Astrocyte (in vitro differentiated cells and primary cell): ENCODE measurements at regions not wholly inside any gene's neighbourhood (a gene's known extent, or its start where the extent isn't known, plus 50 kb on each side); places are given as distances from the start of the nearest gene placed in this dataset.

Source experiments
- DNase-seq: peaks from one replicate; pipeline ENCODE4 v3.0.0-alpha.2; 2010; ENCODE audit warnings: low read depth
- FAIRE-seq: peaks from 2 replicates; lab custom pipeline; 2011; peaks lifted over from hg19 to GRCh38; lab: Jason Lieb, UNC
- H2AFZ ChIP-seq: 2 replicates; pipeline ENCODE4 v1.6.0; 2012; ENCODE audit warnings: low read depth, low read length, inconsistent platforms
- H3K27ac ChIP-seq: 2 replicates; pipeline ENCODE4 v1.5.1; 2011; ENCODE audit warnings: low read depth, low read length, inconsistent platforms
- H3K27me3 ChIP-seq: 2 replicates; pipeline ENCODE4 v1.6.0; 2011; ENCODE audit warnings: low read length, inconsistent platforms; ENCODE audit not compliant: insufficient read depth
- H3K36me3 ChIP-seq: 2 replicates; pipeline ENCODE4 v1.5.1; 2011; ENCODE audit warnings: low read length, inconsistent platforms; ENCODE audit not compliant: insufficient read depth
- H3K4me1 ChIP-seq: 2 replicates; pipeline ENCODE4 v1.5.1; 2011; ENCODE audit warnings: low read length, inconsistent platforms; ENCODE audit not compliant: insufficient read depth
- H3K4me2 ChIP-seq: 2 replicates; pipeline ENCODE4 v1.6.0; 2012; ENCODE audit warnings: low read length, inconsistent platforms
- H3K4me3 ChIP-seq: 2 replicates; pipeline ENCODE4 v1.5.1; 2011; ENCODE audit warnings: low read depth, mild to moderate bottlenecking, low read length, inconsistent platforms; ENCODE audit not compliant: insufficient read depth
- H3K79me2 ChIP-seq: 2 replicates; pipeline ENCODE4 v1.6.0; 2012; ENCODE audit warnings: mild to moderate bottlenecking, low read length, inconsistent platforms; ENCODE audit not compliant: insufficient read depth
- H3K9ac ChIP-seq: 2 replicates; pipeline ENCODE4 v1.6.0; 2012; ENCODE audit warnings: mild to moderate bottlenecking, low read length, inconsistent platforms
- H3K9me3 ChIP-seq: 2 replicates; pipeline ENCODE4 v1.5.1; 2012; ENCODE audit warnings: low read depth, mild to moderate bottlenecking, low read length, inconsistent platforms; ENCODE audit not compliant: insufficient read depth
- H4K20me1 ChIP-seq: 2 replicates; pipeline ENCODE4 v1.6.0; 2012; ENCODE audit warnings: low read length, inconsistent platforms; ENCODE audit not compliant: insufficient read depth
- H3K27ac Mint-ChIP-seq: one replicate; pipeline ENCODE4 v1.8.0; 2021; ENCODE audit warnings: mild to moderate bottlenecking, mixed read lengths; ENCODE audit not compliant: unreplicated experiment
- H3K27me3 Mint-ChIP-seq: one replicate; pipeline ENCODE4 v1.8.0; 2021; ENCODE audit warnings: low read depth, mixed read lengths; ENCODE audit not compliant: unreplicated experiment
- H3K36me3 Mint-ChIP-seq: one replicate; pipeline ENCODE4 v1.8.0; 2021; ENCODE audit warnings: low read depth, mixed read lengths; ENCODE audit not compliant: unreplicated experiment
- H3K4me1 Mint-ChIP-seq: one replicate; pipeline ENCODE4 v1.8.0; 2021; ENCODE audit warnings: low read depth, mixed read lengths; ENCODE audit not compliant: unreplicated experiment
- H3K4me3 Mint-ChIP-seq: one replicate; pipeline ENCODE4 v1.8.0; 2021; ENCODE audit warnings: mild to moderate bottlenecking, moderate library complexity, mixed read lengths; ENCODE audit not compliant: unreplicated experiment
- H3K9me3 Mint-ChIP-seq: one replicate; pipeline ENCODE4 v1.8.0; 2021; ENCODE audit warnings: mild to moderate bottlenecking, mixed read lengths; ENCODE audit not compliant: unreplicated experiment
- CTCF ChIP-seq: IDR thresholded peaks from 2 replicates; pipeline ENCODE4 v1.5.1; 2011; ENCODE audit warnings: low read depth, mild to moderate bottlenecking, inconsistent platforms, low read length, moderate library complexity; ENCODE audit not compliant: insufficient read depth
- EZH2 ChIP-seq: IDR thresholded peaks from 2 replicates; pipeline ENCODE4 v1.6.1; 2012; ENCODE audit warnings: mild to moderate bottlenecking, low read length, inconsistent platforms; ENCODE audit not compliant: insufficient read depth

GRCh38 chr22:44413211-44413610 lies 84.8 kb downstream of the RTL6 start:
- H3K36me3 ChIP-seq, result no peaks in the 10 kb centered on the region
- H3K4me2 ChIP-seq, result no peak overlapping the region
- H3K27me3 Mint-ChIP-seq, result peaks cover 41% of the 10 kb centered on the region
- no peak overlapping the region for H3K27ac Mint-ChIP-seq
- no peak overlapping the region for H3K4me3 Mint-ChIP-seq
- H3K4me1 ChIP-seq, result no peaks in the 10 kb centered on the region
- no peak for DNase-seq
- H3K9ac ChIP-seq, result no peak overlapping the region
- H3K27me3 ChIP-seq, result peaks cover 9% of the 10 kb centered on the region
- no peak for FAIRE-seq
- H3K79me2 ChIP-seq, result no peaks in the 10 kb centered on the region
- TF ChIP-seq EZH2, result no peak
- no peak for TF ChIP-seq CTCF
- H3K27ac ChIP-seq, result no peak overlapping the region
- H3K9me3 ChIP-seq, result no peaks in the 10 kb centered on the region
- no peaks in the 10 kb centered on the region for H4K20me1 ChIP-seq
- no peak overlapping the region for H3K4me3 ChIP-seq
- no peak overlapping the region for H2AFZ ChIP-seq
- H3K4me1 Mint-ChIP-seq, result no peaks in the 10 kb centered on the region
- peaks cover 2% of the 10 kb centered on the region for H3K9me3 Mint-ChIP-seq
- H3K36me3 Mint-ChIP-seq, result no peaks in the 10 kb centered on the region

- H3K4me2 ChIP-seq, result no peak overlapping the region
- FAIRE-seq, result no peak
- no peaks in the 10 kb centered on the region for H3K36me3 ChIP-seq
- DNase-seq, result no peak
- no peaks in the 10 kb centered on the region for H3K36me3 Mint-ChIP-seq
- no peak overlapping the region for H3K4me3 ChIP-seq
- no peaks in the 10 kb centered on the region for H3K79me2 ChIP-seq
- H3K9me3 ChIP-seq, result no peaks in the 10 kb centered on the region
- H3K4me1 ChIP-seq, result no peaks in the 10 kb centered on the region
- H3K4me1 Mint-ChIP-seq, result no peaks in the 10 kb centered on the region
- no peak overlapping the region for H3K4me3 Mint-ChIP-seq
- H3K27ac Mint-ChIP-seq, result no peak overlapping the region
- H3K27me3 Mint-ChIP-seq, result peaks cover 44% of the 10 kb centered on the region
- TF ChIP-seq CTCF (no peak), EZH2 (no peak)
- H4K20me1 ChIP-seq, result no peaks in the 10 kb centered on the region
- peaks cover 9% of the 10 kb centered on the region for H3K27me3 ChIP-seq
- no peak overlapping the region for H3K9ac ChIP-seq
- no peak overlapping the region for H2AFZ ChIP-seq
- H3K9me3 Mint-ChIP-seq, result no peaks in the 10 kb centered on the region
- H3K27ac ChIP-seq, result no peak overlapping the region
Observed at GRCh38 chr22:44412136-44412731, 85.8 kb downstream of the RTL6 start.

GRCh38 chr22:44411226-44412135 lies 86.6 kb downstream of the RTL6 start:
- peaks cover 40% of the 10 kb centered on the region for H3K27me3 Mint-ChIP-seq

More at GRCh38 chr22:44411226-44412135, 86.6 kb downstream of the RTL6 start:
- Histone ChIP-seq H3K9ac (no peak overlapping the region), H3K79me2 (no peaks in the 10 kb centered on the region), H3K4me1 (no peaks in the 10 kb centered on the region), H2AFZ (no peak overlapping the region), H3K36me3 (no peaks in the 10 kb centered on the region), H3K4me2 (no peak overlapping the region), H3K9me3 (no peaks in the 10 kb centered on the region), H4K20me1 (no peaks in the 10 kb centered on the region), H3K27me3 (peaks cover 9% of the 10 kb centered on the region), H3K27ac (no peak overlapping the region), H3K4me3 (no peak overlapping the region)
- DNase-seq (no peak), FAIRE-seq (no peak)
- Mint-ChIP-seq H3K4me3 (no peak overlapping the region), H3K36me3 (no peaks in the 10 kb centered on the region), H3K4me1 (peaks cover 3% of the 10 kb centered on the region), H3K27ac (no peak overlapping the region), H3K9me3 (no peaks in the 10 kb centered on the region)
- TF ChIP-seq CTCF (no peak), EZH2 (no peak)
